Immature natural killer cell (primary cell): ENCODE measurements at regions not wholly inside any gene's neighbourhood (a gene's known extent, or its start where the extent isn't known, plus 50 kb on each side); places are given as distances from the start of the nearest gene placed in this dataset.

ENCODE experiments used
- DNase-seq, 3 donors: peaks; one replicate each; pipeline ENCODE4 v3.0.0; 2022; ENCODE audit warnings: mixed read lengths in 1 of 3
- H3K27ac Mint-ChIP-seq, 6 donors: one replicate each; pipeline ENCODE4 v1.8.0; 2020; ENCODE audit warnings: mixed read lengths in 6 of 6, mild to moderate bottlenecking in 5 of 6, inconsistent platforms in 4 of 6, moderate library complexity in 3 of 6
- H3K27me3 Mint-ChIP-seq, 3 donors: one replicate each; pipeline ENCODE4 v1.8.0; 2020 to 2021; ENCODE audit warnings: low read depth in 3 of 3, mild to moderate bottlenecking in 3 of 3, mixed read lengths in 3 of 3, moderate library complexity in 3 of 3, inconsistent platforms in 1 of 3
- H3K36me3 Mint-ChIP-seq, 3 donors: one replicate each; pipeline ENCODE4 v1.8.0; 2020; ENCODE audit warnings: mixed read lengths in 3 of 3, inconsistent platforms in 2 of 3, mild to moderate bottlenecking in 2 of 3
- H3K4me1 Mint-ChIP-seq, 2 donors: one replicate each; pipeline ENCODE4 v1.8.0; 2020; ENCODE audit warnings: inconsistent platforms in 2 of 2, mild to moderate bottlenecking in 2 of 2, mixed read lengths in 2 of 2, moderate library complexity in 1 of 2
- H3K4me3 Mint-ChIP-seq, 5 donors: one replicate each; pipeline ENCODE4 v1.8.0; 2020; ENCODE audit warnings: mild to moderate bottlenecking in 5 of 5, mixed read lengths in 5 of 5, inconsistent platforms in 3 of 5, moderate library complexity in 3 of 5
- H3K9me3 Mint-ChIP-seq, 6 donors: one replicate each; pipeline ENCODE4 v1.8.0; 2020; ENCODE audit warnings: mild to moderate bottlenecking in 6 of 6, mixed read lengths in 6 of 6, inconsistent platforms in 4 of 6, moderate library complexity in 3 of 6

DNA sequence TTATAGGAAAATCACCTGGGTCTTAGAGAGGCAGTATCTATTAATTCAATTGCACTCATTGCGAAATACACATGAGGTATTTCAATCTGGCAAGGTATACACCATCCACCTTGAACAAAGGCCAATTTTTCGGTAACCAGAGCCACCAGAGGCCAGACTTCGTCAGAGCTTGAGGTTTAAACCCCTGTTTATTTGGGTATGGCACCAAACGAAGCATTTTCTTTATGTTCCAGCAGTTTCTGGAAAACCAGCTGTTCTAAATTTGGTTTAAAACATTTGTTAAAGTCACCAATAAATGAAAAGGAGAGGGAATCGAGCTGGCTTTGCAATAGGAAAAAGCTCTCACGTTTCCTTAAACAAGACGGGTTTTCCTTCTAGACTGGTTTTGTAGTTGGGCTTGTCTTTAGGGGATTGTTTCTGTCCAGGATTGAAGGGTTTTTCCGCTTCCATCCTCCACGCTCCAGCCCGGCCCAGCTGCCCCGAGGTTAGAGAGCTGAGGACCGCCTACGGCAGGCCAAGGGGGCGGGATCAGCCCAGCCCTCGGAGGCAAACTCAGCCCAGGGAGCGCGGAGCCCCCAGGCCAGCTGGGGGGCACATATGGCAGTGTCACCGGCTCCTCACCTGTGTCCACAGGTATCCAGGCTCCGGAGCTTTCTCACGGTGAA, 539.4 kb upstream of the MGMT start:
- Mint-ChIP-seq H3K27me3 (peaks cover 0 to 5% (median 4%) of the 10 kb centered on the region in 3 donors), H3K27ac (no peak overlapping the region), H3K4me3 (no peak overlapping the region), H3K36me3 (no peaks in the 10 kb centered on the region), H3K4me1 (no peaks in the 10 kb centered on the region), H3K9me3 (no peaks in the 10 kb centered on the region)
- DNase-seq, result no peak

DNA sequence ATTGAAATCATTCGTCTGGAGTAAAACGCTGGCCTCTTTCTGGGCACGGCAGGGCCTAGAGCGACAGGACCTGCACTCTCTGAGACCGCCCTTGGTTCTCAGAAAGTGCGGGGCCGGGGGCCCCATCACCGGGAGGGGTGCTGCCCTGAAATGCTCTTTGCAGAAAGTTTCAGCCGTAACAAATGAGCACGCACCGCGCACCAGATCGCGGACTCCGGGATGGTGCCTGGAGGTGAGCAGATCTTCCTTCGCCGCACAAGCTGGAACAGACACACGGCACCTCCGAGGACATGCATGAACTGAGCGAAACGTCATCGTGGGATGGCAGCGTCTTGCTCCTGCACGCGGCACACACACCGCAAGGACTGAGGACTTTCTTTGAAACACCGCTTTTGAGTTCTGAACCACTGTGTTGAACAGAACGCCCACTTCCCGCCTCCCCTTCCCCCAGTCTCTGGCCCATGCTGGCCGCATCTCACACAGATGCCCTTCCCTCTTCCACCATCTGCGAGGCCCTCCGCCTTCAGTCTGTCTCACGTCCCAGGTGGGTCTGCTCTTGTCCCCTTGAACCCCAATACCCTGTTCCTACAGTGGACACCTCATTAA, 538.7 kb upstream of the MGMT start:
- no peak for DNase-seq
- peaks cover 0 to 5% (median 4%) of the 10 kb centered on the region in 3 donors for H3K27me3 Mint-ChIP-seq
- no peak overlapping the region for H3K27ac Mint-ChIP-seq
- no peaks in the 10 kb centered on the region for H3K4me1 Mint-ChIP-seq
- no peak overlapping the region for H3K4me3 Mint-ChIP-seq
- no peaks in the 10 kb centered on the region for H3K9me3 Mint-ChIP-seq
- H3K36me3 Mint-ChIP-seq, result no peaks in the 10 kb centered on the region

DNA sequence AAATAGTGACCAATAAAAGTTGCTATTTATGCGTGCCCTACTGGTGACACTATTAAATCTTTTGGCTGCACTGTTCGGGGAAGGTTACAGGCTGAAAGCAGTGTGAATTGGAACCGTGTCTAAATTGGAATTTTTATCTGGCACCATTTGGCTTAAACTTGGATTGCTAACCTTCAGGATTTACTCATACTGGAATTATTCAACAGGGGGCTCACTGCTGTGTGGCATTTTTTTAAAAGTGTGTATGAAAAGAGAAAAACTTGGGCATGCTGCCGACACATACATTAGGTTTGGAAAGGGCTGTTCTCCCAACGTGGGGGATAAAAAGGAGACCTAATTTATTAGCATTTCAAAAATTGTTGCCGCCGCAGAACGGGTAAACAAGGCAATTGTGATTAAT, 537.9 kb upstream of the MGMT start:
- DNase-seq, result no peak
- H3K27ac Mint-ChIP-seq, result no peak overlapping the region
- no peaks in the 10 kb centered on the region for H3K9me3 Mint-ChIP-seq
- no peaks in the 10 kb centered on the region for H3K36me3 Mint-ChIP-seq
- H3K4me3 Mint-ChIP-seq, result no peak overlapping the region
- H3K27me3 Mint-ChIP-seq, result peaks cover 0 to 7% (median 5%) of the 10 kb centered on the region in 3 donors
- no peaks in the 10 kb centered on the region for H3K4me1 Mint-ChIP-seq

DNA sequence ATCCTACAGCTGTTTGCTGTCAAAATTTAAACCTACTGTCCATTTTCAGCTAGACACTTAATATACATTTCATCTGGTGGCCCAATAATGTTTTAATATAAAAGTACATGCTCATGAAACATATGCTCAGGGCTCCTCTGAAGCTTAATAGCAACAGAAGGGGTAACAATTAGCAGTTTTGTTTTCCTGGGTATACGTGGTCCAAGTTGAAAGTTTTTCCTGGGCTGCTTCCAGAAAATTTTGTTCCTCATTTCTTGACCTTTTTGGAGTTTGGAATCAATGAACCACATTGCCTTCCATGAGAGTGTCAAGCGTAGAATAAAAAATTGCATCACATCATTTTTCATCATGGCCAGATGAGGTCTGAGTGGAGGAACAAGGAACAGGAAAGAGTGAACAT, 537.3 kb upstream of the MGMT start:
- Mint-ChIP-seq H3K27ac (no peak overlapping the region), H3K4me1 (no peaks in the 10 kb centered on the region), H3K36me3 (no peaks in the 10 kb centered on the region), H3K4me3 (no peak overlapping the region), H3K27me3 (peaks cover 0 to 10% (median 5%) of the 10 kb centered on the region in 3 donors), H3K9me3 (no peaks in the 10 kb centered on the region)
- DNase-seq, result no peak

DNA sequence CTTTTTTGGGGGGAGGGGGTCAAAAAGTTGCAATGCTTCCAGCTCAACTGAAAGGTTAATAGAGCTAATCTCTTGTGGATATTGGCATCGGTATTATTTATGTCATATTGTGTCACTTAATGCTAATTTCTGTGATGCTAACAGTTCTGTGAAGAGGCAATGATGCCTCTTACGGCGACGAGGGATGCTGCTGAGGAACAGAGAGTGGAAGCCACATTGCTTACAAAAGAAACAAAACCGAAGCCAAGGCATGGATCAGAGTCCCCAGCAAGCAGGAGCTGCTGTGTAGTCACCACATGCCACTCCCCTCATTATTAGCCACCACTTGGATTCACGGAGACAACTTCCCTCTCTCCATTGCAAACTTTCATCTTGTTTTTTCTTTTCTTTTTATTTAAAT, 536.5 kb upstream of the MGMT start:
- Mint-ChIP-seq H3K36me3 (no peaks in the 10 kb centered on the region), H3K4me3 (no peak overlapping the region), H3K27ac (no peak overlapping the region), H3K4me1 (no peaks in the 10 kb centered on the region), H3K9me3 (no peaks in the 10 kb centered on the region), H3K27me3 (peaks cover under 1 to 10% (median 5%) of the 10 kb centered on the region in 3 donors)
- no peak for DNase-seq

DNA sequence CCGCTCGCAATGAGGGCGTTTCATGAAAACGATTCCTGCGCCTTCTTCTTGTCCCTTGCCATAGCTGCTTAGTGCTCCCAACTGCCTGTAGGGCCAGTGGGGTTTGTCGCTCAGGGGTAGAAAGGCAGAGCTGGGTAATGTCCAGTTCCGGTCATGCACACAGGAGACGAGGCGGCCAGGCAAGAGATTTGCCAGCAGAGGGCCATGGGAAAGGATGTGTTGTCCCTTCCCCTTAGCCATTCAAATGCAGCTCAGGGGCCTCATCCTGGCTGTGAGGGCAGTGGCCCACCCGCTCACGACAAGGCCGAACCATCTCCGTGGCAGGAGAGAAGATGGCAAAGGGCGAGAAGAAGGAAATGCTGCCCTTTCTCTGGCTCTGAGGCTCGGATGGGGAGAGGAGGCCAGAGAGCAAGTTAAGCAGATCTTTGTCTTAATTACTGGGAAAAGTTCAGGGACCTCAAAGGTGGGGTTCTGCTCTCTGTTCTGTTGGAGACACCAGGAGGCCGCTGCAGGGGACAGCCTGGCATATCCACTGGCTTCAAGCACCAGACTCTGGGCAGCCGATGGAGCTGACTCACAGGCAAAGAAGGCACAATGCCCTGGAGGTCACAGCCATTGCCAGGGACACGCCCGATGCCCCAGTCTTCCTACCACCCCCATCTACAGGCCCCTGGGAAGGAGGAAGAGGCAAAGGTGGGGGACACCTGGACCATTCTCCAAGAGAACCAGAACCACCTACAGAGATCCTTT, 534.8 kb upstream of the MGMT start:
- no peak for DNase-seq
- no peak overlapping the region for H3K4me3 Mint-ChIP-seq
- no peaks in the 10 kb centered on the region for H3K9me3 Mint-ChIP-seq
- H3K27ac Mint-ChIP-seq, result no peak overlapping the region
- no peaks in the 10 kb centered on the region for H3K4me1 Mint-ChIP-seq
- H3K36me3 Mint-ChIP-seq, result no peaks in the 10 kb centered on the region
- H3K27me3 Mint-ChIP-seq, result peaks cover 4 to 8% (median 5%) of the 10 kb centered on the region in 3 donors

DNA sequence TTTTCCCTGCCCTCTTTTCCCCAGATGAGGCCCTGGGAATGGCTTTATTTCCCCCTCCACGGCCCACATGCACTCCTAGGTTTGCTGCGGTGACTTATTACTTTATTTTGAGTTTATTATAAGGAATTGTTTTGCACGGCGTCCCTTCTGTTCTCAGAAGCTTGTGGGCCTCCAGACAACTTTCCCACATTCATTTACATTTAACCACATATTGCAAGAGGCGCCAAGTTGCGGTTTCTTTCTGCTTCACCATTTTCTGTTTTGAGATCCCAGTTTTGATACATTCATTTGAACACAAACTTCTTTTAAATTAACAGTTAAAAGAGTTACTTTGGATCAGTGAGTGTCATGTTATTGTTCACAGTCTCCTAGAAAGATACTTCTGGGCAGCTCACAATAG, 532.5 kb upstream of the MGMT start:
- Mint-ChIP-seq H3K9me3 (no peaks in the 10 kb centered on the region), H3K27ac (no peak overlapping the region), H3K27me3 (peaks cover 4 to 8% (median 6%) of the 10 kb centered on the region in 3 donors), H3K36me3 (no peaks in the 10 kb centered on the region), H3K4me3 (peak overlapping the region in 1 of 5 donors; percentile 6), H3K4me1 (no peaks in the 10 kb centered on the region)
- DNase-seq, result no peak

DNA sequence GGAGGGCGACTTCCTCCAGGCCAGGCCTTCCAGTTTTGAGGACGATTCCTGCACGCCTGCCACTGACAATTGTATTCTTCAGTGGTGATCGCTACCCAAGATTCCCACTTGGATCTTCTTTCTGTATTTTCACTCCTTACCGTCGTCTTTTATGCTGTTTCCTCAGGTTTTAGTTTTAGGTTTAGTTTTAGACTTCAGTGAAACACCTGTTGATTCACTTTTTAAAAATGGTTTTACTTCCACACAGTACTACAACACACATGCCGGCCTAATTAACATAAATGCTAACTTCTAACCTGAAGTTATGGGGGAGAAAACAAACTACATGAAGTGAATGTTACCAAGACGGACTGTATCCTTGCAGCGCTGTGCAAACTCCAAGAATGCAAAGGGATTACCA, 530.6 kb upstream of the MGMT start:
- Mint-ChIP-seq H3K27ac (no peak overlapping the region), H3K9me3 (no peaks in the 10 kb centered on the region), H3K36me3 (no peaks in the 10 kb centered on the region), H3K4me3 (no peak overlapping the region), H3K27me3 (peaks cover 4 to 8% (median 7%) of the 10 kb centered on the region in 3 donors), H3K4me1 (no peaks in the 10 kb centered on the region)
- DNase-seq, result no peak

DNA sequence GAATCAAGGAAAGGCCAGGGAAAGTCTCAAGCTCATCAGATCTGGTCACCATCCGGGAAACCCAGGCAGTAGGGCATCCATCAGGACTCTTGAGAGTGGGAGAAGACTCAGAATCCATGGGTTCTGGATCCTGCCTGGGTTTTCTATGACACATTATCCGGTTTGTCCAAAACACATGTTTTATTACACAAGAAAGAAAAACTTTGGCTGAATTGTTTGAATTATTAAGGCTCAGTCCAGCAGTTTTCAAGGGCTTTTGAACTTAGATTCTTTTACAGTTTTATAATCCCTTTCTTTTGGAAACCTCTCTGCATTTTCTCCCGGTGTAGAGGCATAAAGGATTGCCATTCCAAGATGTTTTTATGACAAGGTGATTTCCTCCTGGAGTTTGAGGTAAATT, 528.5 kb upstream of the MGMT start:
- no peak for DNase-seq
- Mint-ChIP-seq H3K9me3 (no peaks in the 10 kb centered on the region), H3K27me3 (peaks cover 4 to 6% (median 4%) of the 10 kb centered on the region in 3 donors), H3K27ac (no peak overlapping the region), H3K4me3 (no peak overlapping the region), H3K36me3 (no peaks in the 10 kb centered on the region), H3K4me1 (no peaks in the 10 kb centered on the region)

DNA sequence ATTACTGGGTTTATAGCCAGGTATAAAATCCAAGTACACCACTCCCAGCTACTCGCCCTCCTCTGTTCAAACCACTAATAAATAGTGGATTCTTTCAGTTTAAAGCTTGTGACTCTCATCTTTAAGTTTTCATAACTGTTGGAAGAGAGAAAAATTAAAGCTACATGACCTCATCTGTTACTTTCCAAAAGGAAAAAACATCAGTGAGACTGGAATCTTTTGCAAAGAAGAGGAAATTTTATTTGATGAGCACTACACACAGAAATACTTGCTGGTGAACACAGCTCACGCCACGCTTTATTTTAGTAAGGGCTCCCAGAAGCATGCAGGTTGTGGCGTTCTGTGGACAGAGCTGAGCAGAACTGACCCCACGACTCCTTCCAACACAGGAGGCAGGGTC, 527.0 kb upstream of the MGMT start:
- Mint-ChIP-seq H3K27me3 (peaks cover 0 to 7% (median 6%) of the 10 kb centered on the region in 3 donors), H3K27ac (no peak overlapping the region), H3K4me1 (no peaks in the 10 kb centered on the region), H3K4me3 (no peak overlapping the region), H3K36me3 (no peaks in the 10 kb centered on the region), H3K9me3 (peaks cover 0 to 2% (median 0%) of the 10 kb centered on the region in 6 donors)
- no peak for DNase-seq

DNA sequence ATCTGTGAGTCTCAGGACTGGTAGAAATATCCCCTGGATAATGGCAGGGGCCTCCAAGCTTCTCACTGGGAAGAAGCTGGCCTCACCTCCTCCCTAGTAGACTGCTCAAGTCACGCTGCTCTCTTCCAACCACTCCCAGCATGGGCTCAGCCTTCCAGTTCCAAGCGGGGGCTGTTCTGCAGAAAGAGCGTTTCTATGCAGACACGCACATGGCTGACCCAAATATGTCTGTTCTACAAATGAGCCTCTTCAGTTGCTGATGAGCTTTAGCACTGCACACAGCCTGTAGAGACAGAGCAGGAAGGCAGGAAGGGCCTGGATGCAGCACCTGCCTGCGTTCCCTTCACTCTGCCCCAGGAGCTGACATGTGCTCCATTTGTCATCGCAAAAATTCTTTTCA, 523.9 kb upstream of the MGMT start:
- H3K27me3 Mint-ChIP-seq, result peaks cover 0 to 7% (median 3%) of the 10 kb centered on the region in 3 donors
- H3K4me1 Mint-ChIP-seq, result no peaks in the 10 kb centered on the region
- H3K4me3 Mint-ChIP-seq, result no peak overlapping the region
- H3K9me3 Mint-ChIP-seq, result peaks cover 0 to 3% (median 0%) of the 10 kb centered on the region in 6 donors
- DNase-seq, result no peak
- no peaks in the 10 kb centered on the region for H3K36me3 Mint-ChIP-seq
- no peak overlapping the region for H3K27ac Mint-ChIP-seq

DNA sequence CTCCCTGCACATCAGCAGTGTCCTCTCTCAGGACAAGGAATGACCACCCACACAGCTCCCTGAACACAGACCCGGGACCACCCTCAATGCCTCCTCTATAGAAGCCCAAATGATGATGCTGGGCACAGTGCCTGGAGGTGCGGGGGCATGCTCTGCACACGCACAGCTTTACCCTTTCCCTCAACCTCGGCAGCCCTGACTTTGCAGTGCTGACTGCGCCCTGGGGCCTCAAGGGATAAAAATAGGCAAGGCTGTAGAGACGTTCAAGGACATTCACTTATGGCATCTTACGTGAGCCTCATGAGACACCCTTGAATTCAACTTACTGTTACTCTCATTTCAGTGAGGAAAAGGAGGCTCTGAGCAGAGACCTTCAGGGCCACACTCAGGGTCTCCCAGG, 521.6 kb upstream of the MGMT start:
- H3K36me3 Mint-ChIP-seq, result no peaks in the 10 kb centered on the region
- no peak overlapping the region for H3K27ac Mint-ChIP-seq
- H3K4me1 Mint-ChIP-seq, result no peaks in the 10 kb centered on the region
- H3K4me3 Mint-ChIP-seq, result no peak overlapping the region
- H3K27me3 Mint-ChIP-seq, result peaks cover 0 to 7% (median 4%) of the 10 kb centered on the region in 3 donors
- no peak for DNase-seq
- peaks cover 0 to 3% (median 0%) of the 10 kb centered on the region in 6 donors for H3K9me3 Mint-ChIP-seq

DNA sequence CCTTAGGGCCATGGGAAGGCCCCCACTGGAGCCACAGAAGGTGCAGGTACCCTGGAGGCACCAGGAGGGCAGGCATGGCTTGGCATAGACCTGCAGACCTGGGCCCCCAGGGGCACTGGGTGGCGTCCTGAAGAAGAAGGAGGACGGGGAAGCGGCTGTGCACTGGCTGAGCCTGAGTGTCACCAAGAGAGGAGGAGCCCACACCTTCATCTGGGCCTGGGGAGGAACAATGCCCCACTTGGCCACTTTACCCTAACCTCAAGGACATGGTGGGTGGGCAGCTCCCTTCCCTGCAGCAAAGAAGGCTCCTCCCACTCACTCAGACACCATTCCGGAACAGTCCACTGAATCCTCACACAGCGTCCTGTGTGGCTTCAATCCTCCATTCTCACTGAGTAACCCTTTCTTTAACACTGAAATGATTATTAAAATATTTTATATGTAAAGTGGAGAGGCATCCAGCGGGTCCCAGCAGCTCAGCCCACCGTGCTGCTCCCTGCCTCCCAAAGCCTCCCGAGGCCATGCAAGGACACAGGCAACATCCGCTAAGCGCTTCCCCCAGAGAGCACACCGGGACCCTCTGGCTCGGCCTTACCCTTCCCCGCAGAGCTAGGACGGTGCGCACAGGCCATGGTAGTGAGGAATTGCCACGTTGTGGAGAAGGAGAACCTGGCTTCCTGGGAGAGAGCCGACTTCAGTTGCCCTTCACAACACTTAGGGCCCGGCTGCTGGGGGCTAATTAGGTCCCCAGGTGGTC, 516.7 kb upstream of the MGMT start:
- Mint-ChIP-seq H3K27ac (no peak overlapping the region), H3K36me3 (no peaks in the 10 kb centered on the region), H3K9me3 (peaks cover 0 to 3% (median 0%) of the 10 kb centered on the region in 6 donors), H3K4me1 (no peaks in the 10 kb centered on the region), H3K27me3 (peaks cover 0 to 6% (median 2%) of the 10 kb centered on the region in 3 donors), H3K4me3 (no peak overlapping the region)
- DNase-seq, result no peak

DNA sequence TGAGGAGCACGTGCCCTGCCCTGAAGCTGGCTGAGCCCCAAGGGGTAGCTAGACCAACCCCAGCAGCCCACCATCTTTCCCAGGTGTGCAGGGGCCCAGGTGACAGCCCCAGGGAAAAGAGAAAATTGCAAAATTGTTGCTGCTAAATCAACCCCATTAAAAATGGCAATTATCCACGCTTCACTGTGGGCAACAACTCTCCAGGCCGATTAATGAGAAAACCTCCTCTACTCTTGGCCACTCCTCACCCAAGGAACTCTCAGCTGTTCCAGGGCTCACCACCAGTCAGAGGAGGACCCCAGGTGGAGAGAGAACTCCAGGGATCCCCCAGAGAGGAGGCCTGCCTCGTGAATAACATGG, 516.1 kb upstream of the MGMT start:
- Mint-ChIP-seq H3K4me3 (no peak overlapping the region), H3K36me3 (no peaks in the 10 kb centered on the region), H3K27me3 (peaks cover 0 to 6% (median 2%) of the 10 kb centered on the region in 3 donors), H3K9me3 (peaks cover 0 to 3% (median 0%) of the 10 kb centered on the region in 6 donors), H3K27ac (no peak overlapping the region), H3K4me1 (no peaks in the 10 kb centered on the region)
- DNase-seq, result no peak
